GM18499 (cell line): ENCODE measurements at regions not wholly inside any gene's neighbourhood (a gene's known extent, or its start where the extent isn't known, plus 50 kb on each side); places are given as distances from the start of the nearest gene placed in this dataset.

Experiments used
- ATAC-seq: cut with Tn5 transposase; IDR thresholded peaks from one replicate; pipeline ENCODE4 v1.9.1; 2021; ENCODE audit warnings: moderate number of reproducible peaks; ENCODE audit not compliant: insufficient read depth, unreplicated experiment

DNA sequence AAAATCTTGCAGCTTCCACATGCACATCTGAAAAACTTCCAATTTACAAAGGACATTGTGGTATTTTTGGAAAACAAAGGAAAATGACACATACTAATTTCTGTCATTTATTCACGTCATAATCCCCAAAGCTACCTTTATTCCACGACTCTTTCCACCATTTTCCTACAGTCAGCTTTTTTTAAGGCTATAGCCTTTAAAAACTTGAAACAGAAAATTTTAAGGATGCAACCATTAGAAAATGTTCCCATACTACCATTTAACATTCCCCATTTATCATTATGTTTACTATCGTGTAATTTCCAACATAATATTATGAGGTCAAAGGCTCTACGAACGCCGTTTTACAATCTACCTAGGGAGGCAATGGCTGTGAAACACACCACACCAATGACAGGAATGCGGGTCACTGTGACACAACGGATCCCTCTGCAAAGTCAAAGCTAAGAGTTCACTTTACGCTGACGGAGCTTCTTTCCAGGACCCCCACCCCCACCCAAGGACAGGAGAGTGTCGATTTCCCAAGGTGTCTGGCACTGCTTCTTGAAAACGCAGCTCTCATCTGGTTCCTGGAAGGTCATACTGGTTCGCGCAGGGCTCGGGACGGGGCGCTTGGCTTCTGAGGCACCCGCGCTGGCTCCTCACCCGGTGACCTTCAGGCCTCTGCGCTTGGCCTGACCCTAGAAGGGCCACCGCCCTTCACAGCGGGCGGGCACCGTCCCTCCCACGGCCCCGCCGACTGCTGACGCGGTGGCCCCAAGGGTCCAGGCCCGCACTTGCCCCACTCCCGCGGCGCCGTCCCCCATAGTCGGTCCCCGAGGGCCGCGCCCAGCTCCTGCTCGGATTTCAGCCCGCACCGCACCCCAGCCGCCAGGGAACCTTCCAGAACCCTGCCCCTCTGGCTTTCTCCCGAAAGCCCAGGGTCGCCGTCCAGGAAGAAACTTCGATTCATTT, 50.5 kb upstream of the ATF3 start:
- no peak for ATAC-seq

DNA sequence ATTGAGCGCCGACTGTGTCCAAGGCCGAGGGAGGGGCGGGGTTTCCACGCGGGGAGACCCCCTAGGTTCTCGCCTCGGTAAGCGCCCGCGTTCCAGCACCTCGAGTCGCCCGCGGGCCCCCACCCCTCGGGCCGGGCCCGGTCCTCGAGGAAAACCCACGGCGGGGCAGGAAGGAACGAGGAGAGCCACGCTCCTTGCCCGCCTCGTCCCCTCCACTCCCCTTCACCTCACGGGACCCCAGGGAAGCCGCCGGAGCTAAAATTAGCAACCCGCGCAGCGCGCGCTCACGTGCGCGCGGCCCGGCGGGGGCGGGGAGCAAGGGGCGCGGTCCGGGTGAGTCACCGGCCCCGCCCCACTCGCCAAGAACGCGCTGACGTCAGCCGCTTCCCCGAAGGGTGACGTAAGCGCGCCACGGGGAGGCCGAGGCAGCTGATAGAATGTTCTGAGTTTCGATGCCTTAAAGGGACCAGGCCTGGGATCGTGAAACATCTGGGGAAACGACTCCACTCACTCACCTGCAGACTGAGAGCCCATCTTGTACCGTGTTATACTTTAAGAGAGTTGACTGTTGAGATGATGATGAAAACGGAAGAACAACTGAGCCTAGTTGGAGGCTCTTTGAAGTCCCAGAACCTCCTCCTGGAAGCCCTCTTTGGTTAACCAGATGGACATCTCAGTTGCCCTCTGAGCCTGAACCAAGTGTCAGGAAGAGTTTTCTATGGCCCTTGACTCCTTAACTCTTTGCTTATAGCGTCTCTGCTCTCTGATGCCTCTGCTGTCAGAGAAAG, 49.7 kb upstream of the ATF3 start:
- ATAC-seq: peak; percentile 68
